ENCODE measurements at regions not wholly inside any gene's neighbourhood (a gene's known extent, or its start where the extent isn't known, plus 50 kb on each side); places are given as distances from the start of the nearest gene placed in this dataset.

GRCh38 chr11:27196203-27196897 is 155.7 kb downstream of the BBOX1 start:
- no peak for TF ChIP-seq E2F1 (CRISPR knock-in tag; IDR thresholded peaks at IDR 0.05)
- no peak for TF ChIP-seq ZNF3 (CRISPR knock-in tag; IDR thresholded peaks at IDR 0.05)

Measured in K562 (cell line).